ENCODE measurements at regions not wholly inside any gene's neighbourhood (a gene's known extent, or its start where the extent isn't known, plus 50 kb on each side); places are given as distances from the start of the nearest gene placed in this dataset.

- no peaks in the 10 kb centered on the region for H3K4me1 ChIP-seq (ENCODE audit: control insufficient read depth, insufficient read depth, low read length)
- H3K27ac ChIP-seq (ENCODE audit: insufficient read depth, low read length): no peak overlapping the region
These were observed 189.7 kb downstream of the SEC16B start for GRCh38 chr1:177780096-177780700.

More at GRCh38 chr1:177780096-177780700, 189.7 kb downstream of the SEC16B start:
- intact Hi-C loops (cut with micrococcal nuclease): loop anchor here (1.0 to 5.0 kb wide), 3 partner anchors 133 to 883 kb away; no protein-coding TSS in a partner anchor
- no peak overlapping the region for H2AK5ac ChIP-seq (ENCODE audit: low read depth, low read length)
- no peak overlapping the region for H3K18ac ChIP-seq (ENCODE audit: low read depth, low read length)
- H4K20me1 ChIP-seq (ENCODE audit: insufficient read depth, low read length): no peaks in the 10 kb centered on the region
- no peak overlapping the region for H3K56ac ChIP-seq (ENCODE audit: extremely low read depth, insufficient read depth, low read length)
- H2BK120ac ChIP-seq (ENCODE audit: low read depth, low read length): no peak overlapping the region
- no peak overlapping the region for H3K23ac ChIP-seq (ENCODE audit: low read depth, low read length)
- no peaks in the 10 kb centered on the region for H3K9me1 ChIP-seq (ENCODE audit: insufficient read depth, low read length)
- no peak overlapping the region for H2BK5ac ChIP-seq (ENCODE audit: low read depth, low read length, poor library complexity, severe bottlenecking)
- no peak overlapping the region for H3K14ac ChIP-seq (replicated peaks; ENCODE audit: low read depth, low read length)
- no peak overlapping the region for H2BK15ac ChIP-seq (ENCODE audit: low read depth, low read length)
- ATAC-seq (ENCODE audit: low read depth): peak; percentile 74
- no TSS peak for BruUV-seq (replicated peaks)
- H3K9ac ChIP-seq (ENCODE audit: low read depth, low read length): no peak overlapping the region
- no peak overlapping the region for H3K4ac ChIP-seq (ENCODE audit: low read depth, low read length)
- in situ Hi-C loops (cut with MboI; ENCODE audit: low sequenced_read_pairs): no loop called here
- dilution Hi-C loops (cut with HindIII; ENCODE audit: low sequenced_read_pairs, unreplicated experiment): no loop called here
- CTCF ChIA-PET: interaction anchor here (0.6 to 1.3 kb wide), 5 partner anchors 8 to 311 kb away, joined by 3 to 6 read pairs (median 3); no protein-coding TSS in a partner anchor
- no peaks in the 10 kb centered on the region for H3K36me3 ChIP-seq (ENCODE audit: control insufficient read depth, insufficient read depth, low read length)
- WGBS, 2 experiments (ENCODE audit: extremely low coverage in 2 of 2, insufficient read length in 1 of 2): no CpG with 5 or more reads among the region's 5 CpGs
- no peak overlapping the region for H3K4me3 ChIP-seq (ENCODE audit: insufficient read depth, low read depth, low read length)
- no peak overlapping the region for H2AK9ac ChIP-seq (replicated peaks; ENCODE audit: low read depth, low read length, poor library complexity)
- H2AFZ ChIP-seq (replicated peaks; ENCODE audit: low read length, poor library complexity): no peak overlapping the region
- H3K79me1 ChIP-seq (ENCODE audit: low read depth in 1 of 2, low read length in 2 of 2): no peaks in the 10 kb centered on the region
- no peak for TF ChIP-seq CHD1 (IDR thresholded peaks at IDR 0.05; ENCODE audit: low read depth, low read length)
- peak; percentile 23; the same call in 1 of the 2 replicates for TF ChIP-seq SMC3 (IDR thresholded peaks at IDR 0.05; ENCODE audit: low read depth, low read length)
- TF ChIP-seq RAD21 (IDR thresholded peaks at IDR 0.05; ENCODE audit: low read length): peak; percentile 47
- TF ChIP-seq CEBPB (IDR thresholded peaks at IDR 0.05; ENCODE audit: low read depth, low read length): peak; percentile 55
- peak; percentile 48 for TF ChIP-seq CTCF (conservative IDR thresholded peaks at IDR 0.05; ENCODE audit: low read depth, low read length)
- TF ChIP-seq RFX5 (IDR thresholded peaks at IDR 0.05; ENCODE audit: low read depth, low read length): no peak
- no peaks in the 10 kb centered on the region for H3K27me3 ChIP-seq (ENCODE audit: control insufficient read depth, insufficient read depth, low read length)
- H2BK20ac ChIP-seq (ENCODE audit: low read depth, low read length): no peak overlapping the region
- H3K4me2 ChIP-seq (ENCODE audit: low read depth, low read length): no peak overlapping the region
- POLR2A ChIA-PET (ENCODE audit: unreplicated experiment): no interaction called here
- H4K8ac ChIP-seq (ENCODE audit: low read depth in 2 of 2, low read length in 2 of 2): no peak overlapping the region
- DNase-seq: peak; percentile 57
- H4K5ac ChIP-seq (ENCODE audit: low read depth, low read length): no peak overlapping the region
- H4K91ac ChIP-seq (ENCODE audit: insufficient read depth, low read depth, low read length): no peak overlapping the region
- no peaks in the 10 kb centered on the region for H3K9me3 ChIP-seq (ENCODE audit: control insufficient read depth, insufficient read depth, low read length)
